GM19023 (cell line): ENCODE measurements at regions not wholly inside any gene's neighbourhood (a gene's known extent, or its start where the extent isn't known, plus 50 kb on each side); places are given as distances from the start of the nearest gene placed in this dataset.

Experiments used
- ATAC-seq: cut with Tn5 transposase; IDR thresholded peaks from one replicate; pipeline ENCODE4 v1.9.1; 2021; ENCODE audit warnings: mild to moderate bottlenecking, moderate library complexity; ENCODE audit not compliant: unreplicated experiment

GRCh38 chr5:73375191-73375545, 73.4 kb downstream of the FOXD1 start:
- no peak for ATAC-seq

GRCh38 chr5:73374520-73375190, 73.9 kb downstream of the FOXD1 start:
- no peak for ATAC-seq

GRCh38 chr5:73373814-73374510, 74.6 kb downstream of the FOXD1 start:
- no peak for ATAC-seq

GRCh38 chr5:73370640-73371583, 77.7 kb downstream of the FOXD1 start:
- ATAC-seq = no peak

GRCh38 chr5:73370095-73370494, 78.5 kb downstream of the FOXD1 start:
- ATAC-seq = no peak

- no peak for ATAC-seq
Observed at GRCh38 chr5:73369278-73369677, 79.3 kb downstream of the FOXD1 start.

- no peak for ATAC-seq
Observed at GRCh38 chr5:73367650-73368049, 80.9 kb downstream of the FOXD1 start.

GRCh38 chr5:73365990-73366667, 82.4 kb downstream of the FOXD1 start:
- ATAC-seq = no peak

GRCh38 chr5:73365301-73365853, 83.2 kb downstream of the FOXD1 start:
- no peak for ATAC-seq

- ATAC-seq = no peak
Observed at GRCh38 chr5:73363911-73364730, 84.5 kb downstream of the FOXD1 start.

GRCh38 chr5:73359395-73359794, 89.2 kb downstream of the FOXD1 start:
- ATAC-seq = no peak

- ATAC-seq = no peak
Observed at GRCh38 chr5:73358366-73358765, 90.2 kb downstream of the FOXD1 start.

GRCh38 chr5:73357576-73357975, 91.0 kb downstream of the FOXD1 start:
- ATAC-seq = no peak

GRCh38 chr5:73355108-73355507, 93.5 kb downstream of the FOXD1 start:
- no peak for ATAC-seq

- no peak for ATAC-seq
Observed at GRCh38 chr5:73354406-73354805, 94.2 kb downstream of the FOXD1 start.

- ATAC-seq = no peak
Observed at GRCh38 chr5:73352649-73353230, 95.8 kb downstream of the FOXD1 start.

- ATAC-seq = no peak
Observed at GRCh38 chr5:73352243-73352642, 96.3 kb downstream of the FOXD1 start.

GRCh38 chr5:73351593-73351992, 97.0 kb downstream of the FOXD1 start:
- ATAC-seq = no peak

GRCh38 chr5:73346878-73347408, 101.6 kb downstream of the FOXD1 start:
- no peak for ATAC-seq
